ENCODE measurements at regions not wholly inside any gene's neighbourhood (a gene's known extent, or its start where the extent isn't known, plus 50 kb on each side); places are given as distances from the start of the nearest gene placed in this dataset.

DNA sequence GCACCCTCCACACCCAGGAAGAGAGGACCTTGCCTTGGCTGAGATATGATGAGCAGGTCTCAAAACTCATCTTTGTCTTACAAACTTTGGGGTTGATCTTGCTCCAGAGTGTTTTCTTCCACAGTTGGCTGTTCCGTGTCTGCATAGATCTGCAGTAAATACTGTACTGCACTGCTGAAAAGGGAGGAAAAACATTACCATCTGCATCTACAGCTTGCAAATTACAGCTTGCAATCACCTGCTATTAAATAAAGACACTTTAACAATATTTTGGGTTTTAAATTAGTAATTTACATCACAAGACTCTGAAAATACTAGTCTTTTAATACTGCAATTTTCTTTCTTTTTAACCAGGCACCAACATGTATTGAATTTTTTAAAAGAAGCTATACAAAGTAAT, 499.5 kb downstream of the STIM2 start:
- TF ChIP-seq POLR2AphosphoS2 (conservative IDR thresholded peaks at IDR 0.05; ENCODE audit: low read length) (no peak), TFCP2L1 (CRISPR knock-in tag; IDR thresholded peaks at IDR 0.05) (no peak)
